ENCODE measurements at regions not wholly inside any gene's neighbourhood (a gene's known extent, or its start where the extent isn't known, plus 50 kb on each side); places are given as distances from the start of the nearest gene placed in this dataset.

DNA sequence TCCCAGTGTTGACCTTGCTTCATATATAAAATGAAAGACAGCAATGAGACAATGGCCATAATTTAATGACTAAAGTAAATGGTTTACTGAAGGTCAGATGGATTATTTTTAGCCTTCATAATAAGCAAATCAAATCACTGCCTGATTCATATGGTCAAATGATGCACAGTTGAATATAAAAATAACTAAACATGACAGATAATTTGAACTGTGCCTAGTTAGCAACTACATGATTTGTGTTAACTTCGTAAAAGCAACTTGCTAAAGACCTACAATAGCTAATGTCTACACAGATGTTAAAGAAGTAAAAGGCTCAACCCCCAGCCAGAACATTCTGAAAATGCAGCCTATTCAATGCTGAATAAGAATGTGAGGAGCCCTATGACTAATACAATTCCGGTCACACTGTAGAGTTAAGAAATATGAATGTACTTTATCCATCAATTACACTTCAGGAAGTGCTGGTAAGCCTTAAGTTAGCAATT lies 590.8 kb upstream of the CDH2 start:
- no peaks in the 10 kb centered on the region for H3K4me1 ChIP-seq (ENCODE audit: control insufficient read depth, insufficient read depth, low read length, poor library complexity, severe bottlenecking)
- H3K4me3 ChIP-seq (ENCODE audit: extremely low read depth, insufficient read depth, low read length, poor library complexity, severe bottlenecking) = no peak overlapping the region
- H3K36me3 ChIP-seq (ENCODE audit: control insufficient read depth, insufficient read depth, low read length) = no peaks in the 10 kb centered on the region
- no peaks in the 10 kb centered on the region for H3K9me3 ChIP-seq (ENCODE audit: control insufficient read depth, low read length)
- no peak overlapping the region for H3K27ac ChIP-seq (ENCODE audit: low read depth, low read length, severe bottlenecking)
- 60% methylated on average over 1 of the region's 2 CpGs; no CpG with 5 or more reads in 1 of the 2 experiments for WGBS, 2 experiments (ENCODE audit: insufficient coverage in 2 of 2)

DNA sequence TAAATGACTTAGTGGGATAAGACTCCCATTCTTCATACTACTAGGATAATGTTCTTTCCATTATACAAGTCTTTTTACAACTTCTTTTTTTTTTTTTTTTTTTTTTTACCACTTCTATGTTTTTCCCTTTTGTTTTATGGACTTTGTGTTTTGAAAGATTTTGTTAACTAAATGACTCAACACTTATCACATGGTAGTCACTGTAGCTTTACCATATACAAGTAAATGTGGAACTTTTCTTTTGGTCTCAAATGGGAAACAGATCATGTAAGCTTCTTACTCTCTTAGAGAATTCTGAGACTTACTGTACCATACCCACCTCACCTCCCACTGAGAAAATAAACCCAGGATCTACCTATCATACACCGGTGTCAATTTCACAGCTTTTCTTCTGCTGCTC lies 590.3 kb upstream of the CDH2 start:
- Histone ChIP-seq H3K27ac (ENCODE audit: low read depth, low read length, severe bottlenecking) (no peak overlapping the region), H3K4me3 (ENCODE audit: extremely low read depth, insufficient read depth, low read length, poor library complexity, severe bottlenecking) (no peak overlapping the region), H3K36me3 (ENCODE audit: control insufficient read depth, insufficient read depth, low read length) (no peaks in the 10 kb centered on the region), H3K4me1 (ENCODE audit: control insufficient read depth, insufficient read depth, low read length, poor library complexity, severe bottlenecking) (no peaks in the 10 kb centered on the region), H3K9me3 (ENCODE audit: control insufficient read depth, low read length) (no peaks in the 10 kb centered on the region)
- no CpG with 5 or more reads among the region's 1 CpG for WGBS, 2 experiments (ENCODE audit: insufficient coverage in 2 of 2)

DNA sequence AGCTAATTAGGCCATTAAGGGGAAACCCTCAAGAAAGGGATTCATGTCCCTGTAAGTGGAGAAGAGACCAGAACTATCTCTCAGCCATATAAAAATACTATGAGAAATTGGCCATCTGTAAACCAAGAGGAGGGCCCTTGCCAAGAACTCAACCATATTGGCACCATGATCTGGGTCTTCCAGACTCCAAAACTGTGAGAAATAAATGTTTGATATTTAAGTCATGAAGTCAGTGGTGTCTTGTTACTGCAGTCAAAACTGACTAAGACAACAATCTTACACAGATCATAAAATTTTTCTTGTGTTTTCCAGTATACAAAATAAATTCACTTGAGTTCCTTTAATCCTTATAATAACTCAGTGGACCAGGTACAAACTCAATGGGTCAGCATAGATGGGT lies 589.8 kb upstream of the CDH2 start:
- Histone ChIP-seq H3K4me3 (ENCODE audit: extremely low read depth, insufficient read depth, low read length, poor library complexity, severe bottlenecking) (no peak overlapping the region), H3K4me1 (ENCODE audit: control insufficient read depth, insufficient read depth, low read length, poor library complexity, severe bottlenecking) (no peaks in the 10 kb centered on the region), H3K27ac (ENCODE audit: low read depth, low read length, severe bottlenecking) (no peak overlapping the region), H3K36me3 (ENCODE audit: control insufficient read depth, insufficient read depth, low read length) (no peaks in the 10 kb centered on the region), H3K9me3 (ENCODE audit: control insufficient read depth, low read length) (no peaks in the 10 kb centered on the region)

DNA sequence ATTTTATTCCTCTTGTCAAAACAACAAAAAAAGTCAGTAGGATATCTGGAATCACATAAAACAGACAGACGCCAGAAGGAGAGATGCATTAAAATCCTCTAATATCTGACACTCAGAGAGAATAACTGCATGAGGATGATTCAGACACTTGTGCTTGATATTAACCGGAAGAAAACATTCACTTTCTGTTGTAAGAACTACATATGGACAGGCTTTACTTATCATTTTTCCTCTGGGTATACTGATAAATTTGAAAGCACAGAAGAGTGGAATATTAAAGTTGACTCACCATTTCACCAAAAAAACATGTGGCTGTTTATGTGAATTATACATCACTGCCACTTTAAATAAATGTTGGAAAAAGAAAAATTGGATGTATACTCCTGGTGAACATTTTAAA lies 589.1 kb upstream of the CDH2 start:
- H3K4me3 ChIP-seq (ENCODE audit: extremely low read depth, insufficient read depth, low read length, poor library complexity, severe bottlenecking) = no peak overlapping the region
- no peaks in the 10 kb centered on the region for H3K9me3 ChIP-seq (ENCODE audit: control insufficient read depth, low read length)
- no peak overlapping the region for H3K27ac ChIP-seq (ENCODE audit: low read depth, low read length, severe bottlenecking)
- 100% methylated on average over 1 of the region's 2 CpGs; no CpG with 5 or more reads in 1 of the 2 experiments for WGBS, 2 experiments (ENCODE audit: insufficient coverage in 2 of 2)
- no peaks in the 10 kb centered on the region for H3K36me3 ChIP-seq (ENCODE audit: control insufficient read depth, insufficient read depth, low read length)
- no peaks in the 10 kb centered on the region for H3K4me1 ChIP-seq (ENCODE audit: control insufficient read depth, insufficient read depth, low read length, poor library complexity, severe bottlenecking)

DNA sequence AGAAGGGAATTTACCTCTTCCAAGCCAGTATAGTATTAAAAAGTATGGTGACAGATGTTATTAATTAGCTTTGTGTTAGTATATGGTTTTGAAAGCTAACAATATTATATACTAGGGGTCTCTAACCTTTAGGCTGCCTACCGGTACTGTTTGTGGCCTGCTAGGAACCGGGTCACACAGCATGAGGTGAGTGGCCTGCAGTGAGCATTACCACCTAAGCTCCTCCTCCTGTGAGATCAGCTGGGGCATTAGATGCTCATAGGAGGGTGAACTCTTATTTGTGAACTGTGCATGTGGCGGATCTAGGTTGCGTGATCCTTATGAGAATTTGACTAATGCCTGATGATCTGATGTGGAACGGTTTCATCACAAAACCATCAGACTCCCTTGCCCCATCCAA lies 583.4 kb upstream of the CDH2 start:
- no peak overlapping the region for H3K27ac ChIP-seq (ENCODE audit: low read depth, low read length, severe bottlenecking)
- WGBS, 2 experiments (ENCODE audit: insufficient coverage in 2 of 2) = 50% methylated on average over 1 of the region's 5 CpGs; no CpG with 5 or more reads in 1 of the 2 experiments

DNA sequence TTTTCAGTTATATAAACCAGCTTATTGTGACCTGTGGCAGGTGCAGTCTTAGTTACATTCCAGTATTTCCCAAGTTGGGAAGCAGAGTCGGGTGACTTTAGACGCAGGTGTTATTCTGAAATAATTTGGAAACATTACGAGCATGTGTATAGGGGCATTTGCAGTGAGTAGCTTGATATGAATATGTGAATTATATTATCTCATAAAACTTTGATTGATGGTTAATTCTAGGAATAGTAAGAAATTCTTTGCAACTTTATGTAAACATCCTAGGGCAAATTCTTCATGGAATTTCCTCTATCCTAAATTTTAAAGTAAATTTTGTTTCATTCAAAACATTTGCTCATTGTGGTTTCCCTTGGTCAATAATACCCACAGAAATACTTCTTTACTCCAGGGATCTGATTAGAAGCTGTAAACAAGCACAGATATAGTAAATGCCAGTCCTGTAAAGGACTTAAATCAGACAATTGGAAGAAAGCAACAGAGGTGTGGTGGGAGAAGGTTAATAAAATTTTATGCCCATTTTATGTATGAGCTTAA lies 580.6 kb upstream of the CDH2 start:
- H3K36me3 ChIP-seq (ENCODE audit: control insufficient read depth, insufficient read depth, low read length) = no peaks in the 10 kb centered on the region
- H3K9me3 ChIP-seq (ENCODE audit: control insufficient read depth, low read length) = no peaks in the 10 kb centered on the region
- H3K4me3 ChIP-seq (ENCODE audit: extremely low read depth, insufficient read depth, low read length, poor library complexity, severe bottlenecking) = no peak overlapping the region
- H3K4me1 ChIP-seq (ENCODE audit: control insufficient read depth, insufficient read depth, low read length, poor library complexity, severe bottlenecking) = no peaks in the 10 kb centered on the region
- no CpG with 5 or more reads among the region's 3 CpGs for WGBS, 2 experiments (ENCODE audit: insufficient coverage in 2 of 2)
- no peak overlapping the region for H3K27ac ChIP-seq (ENCODE audit: low read depth, low read length, severe bottlenecking)

More for the DNA sequence above, 583.4 kb upstream of the CDH2 start:
- Histone ChIP-seq H3K4me1 (ENCODE audit: control insufficient read depth, insufficient read depth, low read length, poor library complexity, severe bottlenecking) (no peaks in the 10 kb centered on the region), H3K4me3 (ENCODE audit: extremely low read depth, insufficient read depth, low read length, poor library complexity, severe bottlenecking) (no peak overlapping the region), H3K36me3 (ENCODE audit: control insufficient read depth, insufficient read depth, low read length) (no peaks in the 10 kb centered on the region), H3K9me3 (ENCODE audit: control insufficient read depth, low read length) (no peaks in the 10 kb centered on the region)

DNA sequence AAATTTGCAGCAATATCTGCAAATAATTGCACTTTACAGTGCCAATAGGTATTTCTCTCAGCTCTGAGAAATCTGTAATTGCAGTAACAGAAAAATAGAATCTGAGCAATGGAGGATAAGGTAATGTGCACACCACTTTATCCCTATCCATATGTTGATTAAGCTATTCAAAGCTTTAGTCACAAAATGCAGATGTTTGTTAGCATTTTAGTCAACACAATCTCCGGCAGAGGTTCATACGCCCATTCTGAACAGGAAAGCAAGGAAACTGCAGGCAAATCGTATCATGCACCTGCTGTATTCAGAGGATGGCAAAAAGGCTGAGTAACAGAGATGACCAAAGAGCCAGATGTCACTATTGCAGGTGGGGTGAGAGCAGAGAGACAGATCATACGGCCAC lies 566.2 kb upstream of the CDH2 start:
- H3K36me3 ChIP-seq (ENCODE audit: control insufficient read depth, insufficient read depth, low read length) = no peaks in the 10 kb centered on the region
- no peaks in the 10 kb centered on the region for H3K4me1 ChIP-seq (ENCODE audit: control insufficient read depth, insufficient read depth, low read length, poor library complexity, severe bottlenecking)
- no peak overlapping the region for H3K27ac ChIP-seq (ENCODE audit: low read depth, low read length, severe bottlenecking)
- H3K4me3 ChIP-seq (ENCODE audit: extremely low read depth, insufficient read depth, low read length, poor library complexity, severe bottlenecking) = no peak overlapping the region
- WGBS, 2 experiments (ENCODE audit: insufficient coverage in 2 of 2) = 79 to 90% methylated on average over 3 of the region's 4 CpGs
- no peaks in the 10 kb centered on the region for H3K9me3 ChIP-seq (ENCODE audit: control insufficient read depth, low read length)

DNA sequence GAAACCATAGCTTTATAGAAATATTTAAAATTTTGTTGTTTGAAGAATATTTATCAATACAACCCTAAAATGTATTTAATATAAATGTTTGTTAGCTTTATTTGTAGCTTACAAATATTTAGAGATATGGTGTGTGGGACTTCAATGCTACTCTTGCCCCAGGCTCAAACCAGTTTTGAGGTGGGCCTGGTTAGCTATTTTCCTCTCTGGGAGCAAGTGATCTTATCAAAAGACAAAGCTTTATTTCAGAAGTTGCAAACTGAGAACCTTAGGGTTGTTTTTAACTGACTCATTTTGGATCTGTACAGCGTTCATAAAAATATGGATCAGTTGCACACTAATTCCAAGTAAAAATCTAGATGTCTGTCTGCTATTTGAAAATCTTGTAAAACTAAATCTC lies 563.6 kb upstream of the CDH2 start:
- peaks cover 4% of the 10 kb centered on the region for H3K4me1 ChIP-seq (ENCODE audit: control insufficient read depth, insufficient read depth, low read length, poor library complexity, severe bottlenecking)
- H3K4me3 ChIP-seq (ENCODE audit: extremely low read depth, insufficient read depth, low read length, poor library complexity, severe bottlenecking) = no peak overlapping the region
- no CpG with 5 or more reads among the region's 1 CpG for WGBS, 2 experiments (ENCODE audit: insufficient coverage in 2 of 2)
- H3K9me3 ChIP-seq (ENCODE audit: control insufficient read depth, low read length) = no peaks in the 10 kb centered on the region
- H3K27ac ChIP-seq (ENCODE audit: low read depth, low read length, severe bottlenecking) = no peak overlapping the region
- no peaks in the 10 kb centered on the region for H3K36me3 ChIP-seq (ENCODE audit: control insufficient read depth, insufficient read depth, low read length)

DNA sequence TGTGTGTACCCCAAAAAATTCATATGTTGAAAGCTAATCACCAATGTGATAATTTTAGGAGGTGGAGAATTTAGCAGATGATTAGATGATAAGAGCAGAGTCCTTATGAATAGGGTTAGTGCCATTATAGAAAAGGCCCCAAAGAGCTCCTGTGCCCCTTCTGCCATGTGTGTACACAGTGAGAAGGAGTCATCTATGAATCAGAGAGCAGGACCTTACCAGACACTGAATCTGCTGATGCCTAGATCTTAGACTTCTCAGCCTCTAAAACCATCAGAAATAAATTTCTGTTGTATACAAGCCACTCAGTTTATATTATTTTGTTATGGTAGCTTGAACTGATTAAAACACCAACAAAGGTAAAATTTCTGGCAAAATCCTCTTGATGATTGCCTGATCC lies 560.0 kb upstream of the CDH2 start:
- peaks cover 4% of the 10 kb centered on the region for H3K4me1 ChIP-seq (ENCODE audit: control insufficient read depth, insufficient read depth, low read length, poor library complexity, severe bottlenecking)
- no peaks in the 10 kb centered on the region for H3K9me3 ChIP-seq (ENCODE audit: control insufficient read depth, low read length)
- H3K27ac ChIP-seq (ENCODE audit: low read depth, low read length, severe bottlenecking) = peak overlapping the region; percentile 72
- no peaks in the 10 kb centered on the region for H3K36me3 ChIP-seq (ENCODE audit: control insufficient read depth, insufficient read depth, low read length)
- H3K4me3 ChIP-seq (ENCODE audit: extremely low read depth, insufficient read depth, low read length, poor library complexity, severe bottlenecking) = no peak overlapping the region

DNA sequence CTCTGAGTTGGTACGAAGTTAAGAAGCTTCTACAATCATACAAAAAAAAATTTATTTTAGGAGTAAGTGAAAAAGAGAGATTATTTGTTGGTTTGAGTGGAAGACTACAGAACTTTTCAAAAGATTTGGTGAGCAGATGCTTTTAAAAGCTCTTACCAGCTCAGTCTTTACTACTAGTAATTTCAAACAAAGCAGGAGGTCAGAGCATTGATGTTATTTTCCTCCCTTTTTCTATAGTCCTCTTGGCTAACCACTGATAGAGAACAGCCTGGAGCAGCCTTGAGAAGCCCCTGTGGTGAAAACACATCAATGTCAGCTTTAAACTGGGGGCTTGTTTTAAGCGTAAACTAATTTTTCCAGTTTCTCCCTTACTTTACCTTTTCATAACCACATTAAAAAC lies 559.3 kb upstream of the CDH2 start:
- no peak overlapping the region for H3K4me3 ChIP-seq (ENCODE audit: extremely low read depth, insufficient read depth, low read length, poor library complexity, severe bottlenecking)
- 80% methylated on average over 1 of the region's 2 CpGs; no CpG with 5 or more reads in 1 of the 2 experiments for WGBS, 2 experiments (ENCODE audit: insufficient coverage in 2 of 2)
- H3K27ac ChIP-seq (ENCODE audit: low read depth, low read length, severe bottlenecking) = peak overlapping the region; percentile 72
- peaks cover 4% of the 10 kb centered on the region for H3K4me1 ChIP-seq (ENCODE audit: control insufficient read depth, insufficient read depth, low read length, poor library complexity, severe bottlenecking)
- no peaks in the 10 kb centered on the region for H3K9me3 ChIP-seq (ENCODE audit: control insufficient read depth, low read length)
- H3K36me3 ChIP-seq (ENCODE audit: control insufficient read depth, insufficient read depth, low read length) = no peaks in the 10 kb centered on the region

DNA sequence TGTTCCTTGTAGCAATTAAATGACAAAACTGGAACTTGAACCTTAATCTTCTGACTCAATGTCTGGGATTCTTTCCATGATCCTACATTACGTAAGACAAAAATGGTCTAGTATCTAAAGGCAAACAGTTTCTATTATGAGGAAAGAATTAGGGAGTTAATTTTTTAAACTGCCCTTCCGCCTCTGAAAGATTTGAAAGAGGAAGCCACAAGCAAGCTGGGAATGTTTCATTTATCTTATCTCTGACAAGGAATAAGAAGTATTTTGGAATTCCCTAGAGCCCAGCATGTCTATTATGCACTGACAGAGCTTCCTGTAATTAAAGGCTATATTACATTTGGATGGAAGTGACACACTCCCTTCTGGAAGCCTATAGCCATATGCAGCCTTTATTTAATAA lies 558.8 kb upstream of the CDH2 start:
- WGBS, 2 experiments (ENCODE audit: insufficient coverage in 2 of 2) = no CpG with 5 or more reads among the region's 2 CpGs
- Histone ChIP-seq H3K9me3 (ENCODE audit: control insufficient read depth, low read length) (no peaks in the 10 kb centered on the region), H3K36me3 (ENCODE audit: control insufficient read depth, insufficient read depth, low read length) (no peaks in the 10 kb centered on the region), H3K27ac (ENCODE audit: low read depth, low read length, severe bottlenecking) (peak overlapping the region; percentile 72), H3K4me1 (ENCODE audit: control insufficient read depth, insufficient read depth, low read length, poor library complexity, severe bottlenecking) (peaks cover 4% of the 10 kb centered on the region), H3K4me3 (ENCODE audit: extremely low read depth, insufficient read depth, low read length, poor library complexity, severe bottlenecking) (no peak overlapping the region)
